Endothelial cell of umbilical vein (primary cell): ENCODE measurements at regions not wholly inside any gene's neighbourhood (a gene's known extent, or its start where the extent isn't known, plus 50 kb on each side); places are given as distances from the start of the nearest gene placed in this dataset.

ENCODE experiments used
- EZH2 ChIP-seq: IDR thresholded peaks from 2 replicates; pipeline ENCODE4 v1.6.1; 2012; ENCODE audit warnings: borderline replicate concordance, low read depth, mild to moderate bottlenecking, moderate library complexity, low read length, inconsistent platforms; ENCODE audit not compliant: severe bottlenecking
- FOS ChIP-seq: IDR thresholded peaks from 2 replicates; pipeline ENCODE4 v1.6.1; 2011; ENCODE audit warnings: mild to moderate bottlenecking, low read length, moderate library complexity, borderline replicate concordance; ENCODE audit not compliant: insufficient read depth
- GATA2 ChIP-seq: IDR thresholded peaks from 2 replicates; pipeline ENCODE4 v1.7.0; 2011; ENCODE audit warnings: low read depth, mild to moderate bottlenecking, moderate library complexity, mixed read lengths, low read length; ENCODE audit not compliant: insufficient read length, insufficient read depth
- JUN ChIP-seq: IDR thresholded peaks from 2 replicates; pipeline ENCODE4 v1.6.1; 2011; ENCODE audit warnings: borderline replicate concordance, low read depth; ENCODE audit not compliant: insufficient read length, insufficient read depth
- MYC ChIP-seq: IDR thresholded peaks from one replicate; pipeline ENCODE4 v1.6.1; 2011; ENCODE audit warnings: mild to moderate bottlenecking, low read depth, low read length
- POLR2A ChIP-seq: IDR thresholded peaks from 2 replicates; pipeline ENCODE4 v1.6.1; 2012; ENCODE audit warnings: low read depth, mild to moderate bottlenecking, control low read depth, low read length
- POLR2AphosphoS5 ChIP-seq: IDR thresholded peaks from 2 replicates; pipeline ENCODE4 v1.6.1; 2012; ENCODE audit warnings: low read depth, mild to moderate bottlenecking, control low read depth, low read length, moderate library complexity; ENCODE audit not compliant: insufficient read depth
- TF ChIP-seq, protein P1 (sequence below), 2 donors: IDR thresholded peaks; 1 replicate in 1 of 2; 2 replicates in 1 of 2; pipeline ENCODE4 v1.5.1; 2011; ENCODE audit warnings: low read length in 2 of 2, mild to moderate bottlenecking in 2 of 2, moderate library complexity in 2 of 2, control low read depth in 1 of 2, inconsistent platforms in 1 of 2, low read depth in 1 of 2; ENCODE audit not compliant: insufficient read depth in 1 of 2; ENCODE audit errors: extremely low read depth in 1 of 2
- TF ChIP-seq, protein P2 (sequence below): IDR thresholded peaks from 2 replicates; pipeline ENCODE4 v1.6.1; 2011; ENCODE audit not compliant: insufficient read depth, insufficient read length

DNA sequence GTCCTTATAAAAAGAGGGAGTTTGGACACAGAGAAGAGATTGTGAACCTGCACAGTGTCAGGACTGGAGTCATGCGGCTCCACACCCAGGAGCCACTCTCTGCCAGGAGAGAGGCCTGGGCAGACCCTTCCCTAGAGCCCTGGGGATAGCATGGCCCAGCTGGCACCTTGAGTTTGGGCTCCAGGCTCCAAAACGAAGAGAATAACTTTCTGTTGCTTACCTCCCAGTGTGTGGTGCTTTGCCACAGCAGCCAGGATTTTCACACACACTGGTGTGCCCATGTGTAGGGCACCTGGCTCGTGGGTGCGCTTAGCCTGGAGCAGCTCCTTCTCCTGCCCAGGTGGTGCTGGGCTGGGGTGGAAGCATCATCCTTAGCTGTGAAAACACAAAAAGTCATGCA lies 344.3 kb downstream of the TEX29 start:
- TF ChIP-seq, protein P1, sequence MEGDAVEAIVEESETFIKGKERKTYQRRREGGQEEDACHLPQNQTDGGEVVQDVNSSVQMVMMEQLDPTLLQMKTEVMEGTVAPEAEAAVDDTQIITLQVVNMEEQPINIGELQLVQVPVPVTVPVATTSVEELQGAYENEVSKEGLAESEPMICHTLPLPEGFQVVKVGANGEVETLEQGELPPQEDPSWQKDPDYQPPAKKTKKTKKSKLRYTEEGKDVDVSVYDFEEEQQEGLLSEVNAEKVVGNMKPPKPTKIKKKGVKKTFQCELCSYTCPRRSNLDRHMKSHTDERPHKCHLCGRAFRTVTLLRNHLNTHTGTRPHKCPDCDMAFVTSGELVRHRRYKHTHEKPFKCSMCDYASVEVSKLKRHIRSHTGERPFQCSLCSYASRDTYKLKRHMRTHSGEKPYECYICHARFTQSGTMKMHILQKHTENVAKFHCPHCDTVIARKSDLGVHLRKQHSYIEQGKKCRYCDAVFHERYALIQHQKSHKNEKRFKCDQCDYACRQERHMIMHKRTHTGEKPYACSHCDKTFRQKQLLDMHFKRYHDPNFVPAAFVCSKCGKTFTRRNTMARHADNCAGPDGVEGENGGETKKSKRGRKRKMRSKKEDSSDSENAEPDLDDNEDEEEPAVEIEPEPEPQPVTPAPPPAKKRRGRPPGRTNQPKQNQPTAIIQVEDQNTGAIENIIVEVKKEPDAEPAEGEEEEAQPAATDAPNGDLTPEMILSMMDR (IDR thresholded peaks at IDR 0.05; ENCODE audit: extremely low read depth in 1 of 2, insufficient read depth in 1 of 2, low read depth in 1 of 2, low read length in 2 of 2), result no peak
- no peak for TF ChIP-seq JUN
- TF ChIP-seq POLR2A, result no peak
- no peak for TF ChIP-seq EZH2
- TF ChIP-seq POLR2AphosphoS5, result no peak
- TF ChIP-seq, protein P2, sequence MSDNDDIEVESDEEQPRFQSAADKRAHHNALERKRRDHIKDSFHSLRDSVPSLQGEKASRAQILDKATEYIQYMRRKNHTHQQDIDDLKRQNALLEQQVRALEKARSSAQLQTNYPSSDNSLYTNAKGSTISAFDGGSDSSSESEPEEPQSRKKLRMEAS, result no peak
- no peak for TF ChIP-seq GATA2
- TF ChIP-seq MYC, result no peak
- TF ChIP-seq FOS, result no peak
